ENCODE measurements at regions not wholly inside any gene's neighbourhood (a gene's known extent, or its start where the extent isn't known, plus 50 kb on each side); places are given as distances from the start of the nearest gene placed in this dataset.

GRCh38 chr2:126568734-126569133 is 87.2 kb upstream of the GYPC start:
- no peak for DNase-seq (ENCODE audit: low read depth in 2 of 2)

GRCh38 chr2:126571403-126571802 is 84.6 kb upstream of the GYPC start:
- DNase-seq (ENCODE audit: low read depth in 2 of 2) = no peak

GRCh38 chr2:126575631-126576030 is 80.3 kb upstream of the GYPC start:
- no peak for DNase-seq (ENCODE audit: low read depth in 2 of 2)

GRCh38 chr2:126579868-126580267 is 76.1 kb upstream of the GYPC start:
- no peak for DNase-seq (ENCODE audit: low read depth in 2 of 2)

- no peak for DNase-seq (ENCODE audit: low read depth in 2 of 2)
Observed at GRCh38 chr2:126586317-126586716, 69.6 kb upstream of the GYPC start.

GRCh38 chr2:126599062-126599461 is 56.9 kb upstream of the GYPC start:
- DNase-seq (ENCODE audit: low read depth in 2 of 2) = no peak

- no peak for DNase-seq (ENCODE audit: low read depth in 2 of 2)
Observed at GRCh38 chr2:126600742-126601141, 55.2 kb upstream of the GYPC start.

GRCh38 chr2:126602334-126602733 is 53.6 kb upstream of the GYPC start:
- DNase-seq (ENCODE audit: low read depth in 2 of 2) = no peak

Data from stimulated activated CD8-positive, alpha-beta memory T cell treated with anti-CD3 and anti-CD28 coated beads, Interleukin-7, amount 100 ng/mL, for 1 hour (primary cell).